ENCODE measurements at regions not wholly inside any gene's neighbourhood (a gene's known extent, or its start where the extent isn't known, plus 50 kb on each side); places are given as distances from the start of the nearest gene placed in this dataset.

- no peak for DNase-seq (ENCODE audit: low read depth in 2 of 2)
Observed at GRCh38 chr4:52273885-52274284, 222.8 kb downstream of the SPATA18 start.

- DNase-seq (ENCODE audit: low read depth in 2 of 2), result no peak
Observed at GRCh38 chr4:52288212-52288855, 237.2 kb downstream of the SPATA18 start.

GRCh38 chr4:52290466-52290865 is 239.4 kb downstream of the SPATA18 start:
- no peak for DNase-seq (ENCODE audit: low read depth in 2 of 2)

GRCh38 chr4:52292245-52292644 is 241.1 kb downstream of the SPATA18 start:
- no peak for DNase-seq (ENCODE audit: low read depth in 2 of 2)

GRCh38 chr4:52296341-52296740 is 245.2 kb downstream of the SPATA18 start:
- no peak for DNase-seq (ENCODE audit: low read depth in 2 of 2)

- DNase-seq (ENCODE audit: low read depth in 2 of 2), result no peak
Observed at GRCh38 chr4:52298444-52298843, 247.3 kb downstream of the SPATA18 start.

GRCh38 chr4:52299120-52299519 is 248.0 kb downstream of the SPATA18 start:
- DNase-seq (ENCODE audit: low read depth in 2 of 2), result no peak

GRCh38 chr4:52311464-52312125 is 260.5 kb downstream of the SPATA18 start:
- DNase-seq (ENCODE audit: low read depth in 2 of 2), result no peak

GRCh38 chr4:52312722-52313121 is 261.6 kb downstream of the SPATA18 start:
- no peak for DNase-seq (ENCODE audit: low read depth in 2 of 2)

- DNase-seq (ENCODE audit: low read depth in 2 of 2), result no peak
Observed at GRCh38 chr4:52317361-52317879, 266.3 kb downstream of the SPATA18 start.

GRCh38 chr4:52317981-52318380 is 266.9 kb downstream of the SPATA18 start:
- no peak for DNase-seq (ENCODE audit: low read depth in 2 of 2)

- DNase-seq (ENCODE audit: low read depth in 2 of 2), result no peak
Observed at GRCh38 chr4:52329894-52330293, 278.8 kb downstream of the SPATA18 start.

- DNase-seq (ENCODE audit: low read depth in 2 of 2), result no peak
Observed at GRCh38 chr4:52343595-52343994, 292.5 kb downstream of the SPATA18 start.

- DNase-seq (ENCODE audit: low read depth in 2 of 2), result no peak
Observed at GRCh38 chr4:52350926-52351325, 299.8 kb downstream of the SPATA18 start.

- DNase-seq (ENCODE audit: low read depth in 2 of 2), result no peak
Observed at GRCh38 chr4:52358366-52358765, 300.7 kb downstream of the USP46 start.

- DNase-seq (ENCODE audit: low read depth in 2 of 2), result no peak
Observed at GRCh38 chr4:52358883-52359321, 300.2 kb downstream of the USP46 start.

GRCh38 chr4:52366191-52366590 is 292.9 kb downstream of the USP46 start:
- DNase-seq (ENCODE audit: low read depth in 2 of 2), result no peak

- DNase-seq (ENCODE audit: low read depth in 2 of 2), result no peak
Observed at GRCh38 chr4:52366621-52367020, 292.5 kb downstream of the USP46 start.

- DNase-seq (ENCODE audit: low read depth in 2 of 2), result no peak
Observed at GRCh38 chr4:52367282-52367830, 291.7 kb downstream of the USP46 start.

GRCh38 chr4:52368895-52369294 is 290.2 kb downstream of the USP46 start:
- no peak for DNase-seq (ENCODE audit: low read depth in 2 of 2)

GRCh38 chr4:52369649-52370048 is 289.5 kb downstream of the USP46 start:
- no peak for DNase-seq (ENCODE audit: low read depth in 2 of 2)

GRCh38 chr4:52370576-52370975 is 288.5 kb downstream of the USP46 start:
- DNase-seq (ENCODE audit: low read depth in 2 of 2), result no peak

GRCh38 chr4:52371841-52372240 is 287.3 kb downstream of the USP46 start:
- DNase-seq (ENCODE audit: low read depth in 2 of 2), result no peak

Measured in activated CD4-positive, alpha-beta T cell treated with anti-CD3 and anti-CD28 coated beads for 24 hours (primary cell).